SK-N-SH (cell line): ENCODE measurements at regions not wholly inside any gene's neighbourhood (a gene's known extent, or its start where the extent isn't known, plus 50 kb on each side); places are given as distances from the start of the nearest gene placed in this dataset.
A peak's percentile ranks its signal among the peaks of the same experiment; 100 is the strongest.

Experiments
- CTCF ChIA-PET: fragments of 300-600, 350-600 bp; formaldehyde crosslinking; extraction: SDS; loops from one replicate; lab custom pipeline; 2021; lab: Yijun Ruan, JAX
- POLR2A ChIA-PET: fragments of 350-600 bp; sonication (Branson Sonifier 250); formaldehyde crosslinking; extraction: SDS; loops from one replicate; lab custom pipeline; 2020; ENCODE audit warnings: antibody characterized with exemption, inconsistent platforms; lab: Yijun Ruan, JAX
- DNase-seq: peaks from one replicate; pipeline ENCODE4 v3.0.0; 2012
- H2AFZ ChIP-seq: fragments of 200-600 bp; sonication (generic); 2 replicates; pipeline ENCODE4 v1.8.1; 2016; ENCODE audit warnings: antibody characterized with exemption, mild to moderate bottlenecking, low read depth
- H3F3A ChIP-seq: fragments of 200-600 bp; sonication (generic); replicated peaks from 2 replicates; pipeline ENCODE3; 2016; ENCODE audit warnings: antibody characterized with exemption, mild to moderate bottlenecking; ENCODE audit not compliant: insufficient read depth
- H3K27ac ChIP-seq, 2 experiments: fragments of 200-500 bp in 1 of 2; fragments of 200-600 bp in 1 of 2; sonication (Bioruptor generic) in 1 of 2; sonication (generic), shearing (Covaris generic) in 1 of 2; 2 replicates each; pipeline versions ENCODE4 v1.5.1 to v1.6.1; 2014 to 2016; ENCODE audit warnings: low read depth in 2 of 2, inconsistent platforms in 1 of 2, low read length in 1 of 2, mild to moderate bottlenecking in 1 of 2, mixed read lengths in 1 of 2
- H3K27me3 ChIP-seq: fragments of 200-600 bp; sonication (generic), shearing (Covaris generic); 2 replicates; pipeline ENCODE4 v1.6.1; 2016; ENCODE audit warnings: mixed run types; ENCODE audit not compliant: insufficient read depth
- H3K36me3 ChIP-seq, 2 experiments: fragments of 200-500 bp in 1 of 2; fragments of 200-600 bp in 1 of 2; sonication (Bioruptor generic) in 1 of 2; sonication (generic) in 1 of 2; replicated peaks in 1 of 2; 2 replicates each; pipeline versions ENCODE3 to v1.5.1; 2014 to 2016; ENCODE audit warnings: low read length in 1 of 2, mild to moderate bottlenecking in 1 of 2; ENCODE audit not compliant: insufficient read depth in 2 of 2, control insufficient read depth in 1 of 2
- H3K4me1 ChIP-seq, 2 experiments: fragments of 200-500 bp in 1 of 2; fragments of 200-600 bp in 1 of 2; sonication (Bioruptor generic) in 1 of 2; sonication (generic), shearing (Covaris generic) in 1 of 2; 2 replicates each; pipeline versions ENCODE4 v1.5.1 to v1.6.1; 2014 to 2016; ENCODE audit warnings: low read depth in 1 of 2, low read length in 1 of 2, mixed run types in 1 of 2; ENCODE audit not compliant: insufficient read depth in 2 of 2, control insufficient read depth in 1 of 2
- H3K4me2 ChIP-seq: fragments of 200-600 bp; sonication (generic), shearing (Covaris generic); 2 replicates; pipeline ENCODE4 v1.6.1; 2017; ENCODE audit warnings: mixed run types
- H3K4me3 ChIP-seq, 2 experiments: fragments of 200-500 bp in 1 of 2; fragments of 200-600 bp in 1 of 2; sonication (Bioruptor generic) in 1 of 2; sonication (generic), shearing (Covaris generic) in 1 of 2; 2 replicates each; pipeline versions ENCODE4 v1.5.1 to v1.8.1; 2014 to 2016; ENCODE audit warnings: low read depth in 2 of 2, inconsistent platforms in 1 of 2, low read length in 1 of 2, mild to moderate bottlenecking in 1 of 2, mixed read lengths in 1 of 2, moderate library complexity in 1 of 2
- H3K79me2 ChIP-seq: fragments of 200-600 bp; sonication (generic); 2 replicates; pipeline ENCODE4 v1.8.1; 2017; ENCODE audit warnings: mild to moderate bottlenecking; ENCODE audit not compliant: insufficient read depth
- H3K9ac ChIP-seq: fragments of 200-600 bp; sonication (generic); 2 replicates; pipeline ENCODE4 v1.6.1; 2017; ENCODE audit warnings: mixed run types
- H3K9me2 ChIP-seq: fragments of 200-600 bp; sonication (generic); 2 replicates; pipeline ENCODE4 v1.6.1; 2017; ENCODE audit warnings: mixed run types
- H3K9me3 ChIP-seq: fragments of 200-600 bp; sonication (generic); 2 replicates; pipeline ENCODE4 v1.6.1; 2017; ENCODE audit warnings: mixed run types, mild to moderate bottlenecking, moderate library complexity
- H4K20me1 ChIP-seq: fragments of 200-600 bp; sonication (generic); 2 replicates; pipeline ENCODE4 v1.6.1; 2017; ENCODE audit warnings: mild to moderate bottlenecking, mixed run types; ENCODE audit not compliant: insufficient read depth
- CHD2 ChIP-seq: fragments of 150-350 bp; IDR thresholded peaks from 2 replicates; pipeline ENCODE4 v1.6.1; 2018; ENCODE audit warnings: low read length; ENCODE audit not compliant: partially characterized antibody
- EP300 ChIP-seq, 2 experiments: IDR thresholded peaks; 2 replicates each; pipeline versions ENCODE4 v1.4.0 to v1.6.1; 2012; ENCODE audit warnings: borderline replicate concordance in 1 of 2, low read depth in 1 of 2, low read length in 1 of 2
- FOXJ3 ChIP-seq: sonication (generic); formaldehyde crosslinking; IDR thresholded peaks from 2 replicates; pipeline ENCODE4 v1.5.1; 2020; ENCODE audit warnings: mild to moderate bottlenecking, missing genetic modification reagents
- FOXM1 ChIP-seq: IDR thresholded peaks from 2 replicates; pipeline ENCODE4 v1.4.0; 2012; ENCODE audit warnings: low read depth, mild to moderate bottlenecking
- GABPA ChIP-seq: IDR thresholded peaks from 2 replicates; pipeline ENCODE4 v1.4.0; 2012; ENCODE audit warnings: low read depth, mild to moderate bottlenecking
- GATA2 ChIP-seq: sonication (generic); formaldehyde crosslinking; IDR thresholded peaks from 2 replicates; pipeline ENCODE4 v1.5.0; 2020; ENCODE audit warnings: mild to moderate bottlenecking, missing genetic modification reagents
- JUND ChIP-seq: IDR thresholded peaks from 2 replicates; pipeline ENCODE4 v1.4.0; 2012
- MEF2A ChIP-seq: IDR thresholded peaks from 2 replicates; pipeline ENCODE4 v1.4.0; 2012; ENCODE audit warnings: low read depth, borderline replicate concordance
- NRF1 ChIP-seq: IDR thresholded peaks from 2 replicates; pipeline ENCODE4 v1.6.1; 2012; ENCODE audit warnings: low read depth, mild to moderate bottlenecking, low read length
- SMC3 ChIP-seq: IDR thresholded peaks from 2 replicates; pipeline ENCODE4 v1.6.1; 2012; ENCODE audit warnings: low read depth, low read length, improper control_type of control experiment
- TEAD4 ChIP-seq: IDR thresholded peaks from 2 replicates; pipeline ENCODE4 v1.4.0; 2012; ENCODE audit warnings: mild to moderate bottlenecking, borderline replicate concordance; ENCODE audit not compliant: insufficient read depth
- WGBS: methylation state at CpG from one replicate; pipeline ENCODE4 v1.1.6; 2017; ENCODE audit warnings: low lambda C conversion rate; 5-methylcytosine and 5-hydroxymethylcytosine counted together
- TF ChIP-seq, protein P1 (sequence below): IDR thresholded peaks from 2 replicates; pipeline ENCODE4; 2012
- TF ChIP-seq, protein P2 (sequence below): IDR thresholded peaks from 2 replicates; pipeline ENCODE4 v1.4.0; 2012; ENCODE audit warnings: low read depth
- TF ChIP-seq, protein P3 (sequence below): IDR thresholded peaks from 2 replicates; pipeline ENCODE4 v1.4.0; 2012; ENCODE audit warnings: low read depth, borderline replicate concordance
- TF ChIP-seq, protein P4 (sequence below): fragments of 150-350 bp; IDR thresholded peaks from 2 replicates; pipeline ENCODE4 v1.6.1; 2017; ENCODE audit warnings: antibody characterized with exemption, low read length, low read depth, borderline replicate concordance
- TF ChIP-seq, protein P5 (sequence below): IDR thresholded peaks from 2 replicates; pipeline ENCODE4 v1.6.1; 2012; ENCODE audit warnings: mild to moderate bottlenecking, low read depth, low read length, moderate library complexity
- TF ChIP-seq, protein P6 (sequence below): fragments of 200-600 bp; sonication (generic); IDR thresholded peaks from 2 replicates; pipeline ENCODE4 v1.6.1; 2017; ENCODE audit warnings: antibody characterized with exemption, mild to moderate bottlenecking, moderate library complexity

DNA sequence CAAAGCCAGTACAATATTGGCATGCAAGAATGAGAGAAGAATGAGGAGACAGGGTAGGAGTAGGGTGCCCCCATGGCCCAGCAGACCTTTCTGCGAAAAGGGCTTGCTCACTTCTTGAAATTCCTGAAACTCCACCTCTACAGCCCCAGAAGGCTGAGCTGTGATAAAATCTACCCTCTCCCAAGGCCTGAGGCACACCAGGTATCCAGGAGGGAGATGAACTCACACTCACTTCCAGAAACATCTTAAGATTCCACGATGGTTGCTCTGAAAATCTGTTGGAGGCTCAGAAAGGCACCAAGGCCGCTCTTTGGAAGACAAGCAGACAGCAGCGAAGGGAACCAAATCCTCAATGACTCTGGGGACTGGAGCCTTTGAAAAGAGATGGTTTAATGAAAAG, 297.5 kb downstream of the UACA start:
- 74% methylated on average over 4 of the region's 4 CpGs for WGBS
- H3F3A ChIP-seq = peaks cover 5% of the 10 kb centered on the region
- no peak for DNase-seq
- TF ChIP-seq NRF1 (no peak), JUND (no peak), TEAD4 (no peak), GATA2 (CRISPR knock-in tag) (no peak), CHD2 (no peak), FOXM1 (no peak), MEF2A (no peak)
- TF ChIP-seq, protein P1, sequence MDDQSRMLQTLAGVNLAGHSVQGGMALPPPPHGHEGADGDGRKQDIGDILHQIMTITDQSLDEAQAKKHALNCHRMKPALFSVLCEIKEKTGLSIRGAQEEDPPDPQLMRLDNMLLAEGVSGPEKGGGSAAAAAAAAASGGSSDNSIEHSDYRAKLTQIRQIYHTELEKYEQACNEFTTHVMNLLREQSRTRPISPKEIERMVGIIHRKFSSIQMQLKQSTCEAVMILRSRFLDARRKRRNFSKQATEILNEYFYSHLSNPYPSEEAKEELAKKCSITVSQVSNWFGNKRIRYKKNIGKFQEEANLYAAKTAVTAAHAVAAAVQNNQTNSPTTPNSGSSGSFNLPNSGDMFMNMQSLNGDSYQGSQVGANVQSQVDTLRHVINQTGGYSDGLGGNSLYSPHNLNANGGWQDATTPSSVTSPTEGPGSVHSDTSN = no peak
- TF ChIP-seq, protein P2, sequence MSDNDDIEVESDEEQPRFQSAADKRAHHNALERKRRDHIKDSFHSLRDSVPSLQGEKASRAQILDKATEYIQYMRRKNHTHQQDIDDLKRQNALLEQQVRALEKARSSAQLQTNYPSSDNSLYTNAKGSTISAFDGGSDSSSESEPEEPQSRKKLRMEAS = no peak
- TF ChIP-seq, protein P3, sequence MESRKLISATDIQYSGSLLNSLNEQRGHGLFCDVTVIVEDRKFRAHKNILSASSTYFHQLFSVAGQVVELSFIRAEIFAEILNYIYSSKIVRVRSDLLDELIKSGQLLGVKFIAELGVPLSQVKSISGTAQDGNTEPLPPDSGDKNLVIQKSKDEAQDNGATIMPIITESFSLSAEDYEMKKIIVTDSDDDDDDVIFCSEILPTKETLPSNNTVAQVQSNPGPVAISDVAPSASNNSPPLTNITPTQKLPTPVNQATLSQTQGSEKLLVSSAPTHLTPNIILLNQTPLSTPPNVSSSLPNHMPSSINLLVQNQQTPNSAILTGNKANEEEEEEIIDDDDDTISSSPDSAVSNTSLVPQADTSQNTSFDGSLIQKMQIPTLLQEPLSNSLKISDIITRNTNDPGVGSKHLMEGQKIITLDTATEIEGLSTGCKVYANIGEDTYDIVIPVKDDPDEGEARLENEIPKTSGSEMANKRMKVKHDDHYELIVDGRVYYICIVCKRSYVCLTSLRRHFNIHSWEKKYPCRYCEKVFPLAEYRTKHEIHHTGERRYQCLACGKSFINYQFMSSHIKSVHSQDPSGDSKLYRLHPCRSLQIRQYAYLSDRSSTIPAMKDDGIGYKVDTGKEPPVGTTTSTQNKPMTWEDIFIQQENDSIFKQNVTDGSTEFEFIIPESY = no peak
- TF ChIP-seq, protein P4, sequence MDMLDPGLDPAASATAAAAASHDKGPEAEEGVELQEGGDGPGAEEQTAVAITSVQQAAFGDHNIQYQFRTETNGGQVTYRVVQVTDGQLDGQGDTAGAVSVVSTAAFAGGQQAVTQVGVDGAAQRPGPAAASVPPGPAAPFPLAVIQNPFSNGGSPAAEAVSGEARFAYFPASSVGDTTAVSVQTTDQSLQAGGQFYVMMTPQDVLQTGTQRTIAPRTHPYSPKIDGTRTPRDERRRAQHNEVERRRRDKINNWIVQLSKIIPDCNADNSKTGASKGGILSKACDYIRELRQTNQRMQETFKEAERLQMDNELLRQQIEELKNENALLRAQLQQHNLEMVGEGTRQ = no peak
- CTCF ChIA-PET = interaction anchor here (0.7 to 6.7 kb wide), 27 partner anchors 9 to 988 kb away, joined by 3 to 55 read pairs (median 4); no protein-coding TSS in a partner anchor
- H3K79me2 ChIP-seq = no peaks in the 10 kb centered on the region
- no peaks in the 10 kb centered on the region for H4K20me1 ChIP-seq
- no peak overlapping the region for H3K4me2 ChIP-seq
- no peaks in the 10 kb centered on the region for H3K9me2 ChIP-seq
- no peaks in the 10 kb centered on the region for H3K36me3 ChIP-seq
- no peaks in the 10 kb centered on the region for H3K9me3 ChIP-seq
- H3K4me1 ChIP-seq = peaks cover 0 to 39% of the 10 kb centered on the region in 2 experiments; a peak in 2 of 4 replicates
- no peak overlapping the region for H3K9ac ChIP-seq
- POLR2A ChIA-PET = interaction anchor here (0.6 kb wide), 1 partner anchor 245 kb away, joined by 3 read pairs; no protein-coding TSS in a partner anchor
- no peak overlapping the region for H3K4me3 ChIP-seq
- no peak overlapping the region for H3K27ac ChIP-seq
- no peaks in the 10 kb centered on the region for H3K27me3 ChIP-seq
- H2AFZ ChIP-seq = no peak overlapping the region

DNA sequence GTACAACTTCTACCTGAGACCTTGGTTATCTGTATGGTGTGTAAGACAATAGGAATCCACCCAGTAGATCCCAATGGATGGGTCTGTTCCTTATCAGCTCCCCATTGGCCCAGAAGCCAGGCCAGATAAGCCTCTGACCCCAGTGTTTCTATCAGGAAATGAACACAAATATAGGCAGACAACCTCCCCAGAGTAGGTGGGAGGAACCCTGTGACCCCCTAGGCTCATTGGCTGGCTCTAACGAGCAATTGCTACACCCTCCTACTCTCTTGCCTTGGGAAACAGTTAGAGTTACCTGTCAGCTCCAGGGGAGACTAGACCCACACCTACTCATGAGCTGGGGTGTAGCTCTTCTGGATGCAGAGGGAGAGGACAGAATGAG, 299.9 kb downstream of the UACA start:
- Histone ChIP-seq H3K4me3 (no peak overlapping the region), H3K36me3 (no peaks in the 10 kb centered on the region), H3K4me2 (no peak overlapping the region), H3K27ac (peak overlapping the region in 1 of 2 experiments; percentile 56; a peak in 2 of 4 replicates), H3K27me3 (no peaks in the 10 kb centered on the region), H4K20me1 (no peaks in the 10 kb centered on the region), H3K9me3 (no peaks in the 10 kb centered on the region), H3K9me2 (no peaks in the 10 kb centered on the region), H3F3A (peaks cover 7% of the 10 kb centered on the region), H3K4me1 (peaks cover 0 to 40% of the 10 kb centered on the region in 2 experiments; a peak in 2 of 4 replicates), H3K9ac (no peak overlapping the region), H3K79me2 (no peaks in the 10 kb centered on the region), H2AFZ (no peak overlapping the region)
- CTCF ChIA-PET = interaction anchor here (0.6 to 6.7 kb wide), 5 partner anchors 25 to 985 kb away, joined by 3 to 55 read pairs (median 3); no protein-coding TSS in a partner anchor
- DNase-seq = no peak
- POLR2A ChIA-PET = no interaction called here
- 0% methylated on average over 1 of the region's 1 CpG for WGBS
- TF ChIP-seq, protein P2 = no peak
- TF ChIP-seq, protein P5, sequence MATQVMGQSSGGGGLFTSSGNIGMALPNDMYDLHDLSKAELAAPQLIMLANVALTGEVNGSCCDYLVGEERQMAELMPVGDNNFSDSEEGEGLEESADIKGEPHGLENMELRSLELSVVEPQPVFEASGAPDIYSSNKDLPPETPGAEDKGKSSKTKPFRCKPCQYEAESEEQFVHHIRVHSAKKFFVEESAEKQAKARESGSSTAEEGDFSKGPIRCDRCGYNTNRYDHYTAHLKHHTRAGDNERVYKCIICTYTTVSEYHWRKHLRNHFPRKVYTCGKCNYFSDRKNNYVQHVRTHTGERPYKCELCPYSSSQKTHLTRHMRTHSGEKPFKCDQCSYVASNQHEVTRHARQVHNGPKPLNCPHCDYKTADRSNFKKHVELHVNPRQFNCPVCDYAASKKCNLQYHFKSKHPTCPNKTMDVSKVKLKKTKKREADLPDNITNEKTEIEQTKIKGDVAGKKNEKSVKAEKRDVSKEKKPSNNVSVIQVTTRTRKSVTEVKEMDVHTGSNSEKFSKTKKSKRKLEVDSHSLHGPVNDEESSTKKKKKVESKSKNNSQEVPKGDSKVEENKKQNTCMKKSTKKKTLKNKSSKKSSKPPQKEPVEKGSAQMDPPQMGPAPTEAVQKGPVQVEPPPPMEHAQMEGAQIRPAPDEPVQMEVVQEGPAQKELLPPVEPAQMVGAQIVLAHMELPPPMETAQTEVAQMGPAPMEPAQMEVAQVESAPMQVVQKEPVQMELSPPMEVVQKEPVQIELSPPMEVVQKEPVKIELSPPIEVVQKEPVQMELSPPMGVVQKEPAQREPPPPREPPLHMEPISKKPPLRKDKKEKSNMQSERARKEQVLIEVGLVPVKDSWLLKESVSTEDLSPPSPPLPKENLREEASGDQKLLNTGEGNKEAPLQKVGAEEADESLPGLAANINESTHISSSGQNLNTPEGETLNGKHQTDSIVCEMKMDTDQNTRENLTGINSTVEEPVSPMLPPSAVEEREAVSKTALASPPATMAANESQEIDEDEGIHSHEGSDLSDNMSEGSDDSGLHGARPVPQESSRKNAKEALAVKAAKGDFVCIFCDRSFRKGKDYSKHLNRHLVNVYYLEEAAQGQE = no peak
- TF ChIP-seq GATA2 (CRISPR knock-in tag) = no peak
- no peak for TF ChIP-seq SMC3
- TF ChIP-seq EP300 (IDR thresholded peaks at IDR 0.05; ENCODE audit: borderline replicate concordance in 1 of 2, low read depth in 1 of 2, low read length in 1 of 2) = no peak
- no peak for TF ChIP-seq FOXJ3 (CRISPR knock-in tag)
- TF ChIP-seq, protein P6, sequence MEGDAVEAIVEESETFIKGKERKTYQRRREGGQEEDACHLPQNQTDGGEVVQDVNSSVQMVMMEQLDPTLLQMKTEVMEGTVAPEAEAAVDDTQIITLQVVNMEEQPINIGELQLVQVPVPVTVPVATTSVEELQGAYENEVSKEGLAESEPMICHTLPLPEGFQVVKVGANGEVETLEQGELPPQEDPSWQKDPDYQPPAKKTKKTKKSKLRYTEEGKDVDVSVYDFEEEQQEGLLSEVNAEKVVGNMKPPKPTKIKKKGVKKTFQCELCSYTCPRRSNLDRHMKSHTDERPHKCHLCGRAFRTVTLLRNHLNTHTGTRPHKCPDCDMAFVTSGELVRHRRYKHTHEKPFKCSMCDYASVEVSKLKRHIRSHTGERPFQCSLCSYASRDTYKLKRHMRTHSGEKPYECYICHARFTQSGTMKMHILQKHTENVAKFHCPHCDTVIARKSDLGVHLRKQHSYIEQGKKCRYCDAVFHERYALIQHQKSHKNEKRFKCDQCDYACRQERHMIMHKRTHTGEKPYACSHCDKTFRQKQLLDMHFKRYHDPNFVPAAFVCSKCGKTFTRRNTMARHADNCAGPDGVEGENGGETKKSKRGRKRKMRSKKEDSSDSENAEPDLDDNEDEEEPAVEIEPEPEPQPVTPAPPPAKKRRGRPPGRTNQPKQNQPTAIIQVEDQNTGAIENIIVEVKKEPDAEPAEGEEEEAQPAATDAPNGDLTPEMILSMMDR = no peak
- TF ChIP-seq GABPA = no peak
